ENCODE measurements at regions not wholly inside any gene's neighbourhood (a gene's known extent, or its start where the extent isn't known, plus 50 kb on each side); places are given as distances from the start of the nearest gene placed in this dataset.

DNA sequence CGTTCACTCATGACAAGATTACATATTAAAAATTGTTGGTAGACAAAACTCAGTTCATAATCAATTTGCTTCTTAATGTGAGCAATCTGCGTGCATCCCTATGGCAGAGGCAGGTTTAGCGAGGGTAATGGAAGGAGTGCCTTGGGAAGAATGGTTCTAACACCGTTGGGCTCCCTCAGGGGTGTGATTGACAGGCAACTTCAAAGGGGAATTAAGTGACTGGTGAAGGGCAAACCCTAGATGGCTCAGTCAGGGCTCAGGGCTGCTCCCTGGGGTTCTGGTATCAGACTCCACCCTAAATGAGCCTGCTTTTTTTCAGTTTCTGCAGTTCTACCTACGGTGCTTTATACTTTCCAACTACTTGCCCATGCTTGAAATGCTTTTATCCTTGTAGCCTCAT lies 419.5 kb upstream of the CELF4 start:
- no peaks in the 10 kb centered on the region for H3K4me1 ChIP-seq (ENCODE audit: control insufficient read depth, low read length)
- H3K27me3 ChIP-seq (ENCODE audit: control insufficient read depth, low read length), result no peaks in the 10 kb centered on the region
- TF ChIP-seq EZH2phosphoT487 (IDR thresholded peaks at IDR 0.05; ENCODE audit: borderline replicate concordance, low read length), result no peak
- TF ChIP-seq, protein P1, sequence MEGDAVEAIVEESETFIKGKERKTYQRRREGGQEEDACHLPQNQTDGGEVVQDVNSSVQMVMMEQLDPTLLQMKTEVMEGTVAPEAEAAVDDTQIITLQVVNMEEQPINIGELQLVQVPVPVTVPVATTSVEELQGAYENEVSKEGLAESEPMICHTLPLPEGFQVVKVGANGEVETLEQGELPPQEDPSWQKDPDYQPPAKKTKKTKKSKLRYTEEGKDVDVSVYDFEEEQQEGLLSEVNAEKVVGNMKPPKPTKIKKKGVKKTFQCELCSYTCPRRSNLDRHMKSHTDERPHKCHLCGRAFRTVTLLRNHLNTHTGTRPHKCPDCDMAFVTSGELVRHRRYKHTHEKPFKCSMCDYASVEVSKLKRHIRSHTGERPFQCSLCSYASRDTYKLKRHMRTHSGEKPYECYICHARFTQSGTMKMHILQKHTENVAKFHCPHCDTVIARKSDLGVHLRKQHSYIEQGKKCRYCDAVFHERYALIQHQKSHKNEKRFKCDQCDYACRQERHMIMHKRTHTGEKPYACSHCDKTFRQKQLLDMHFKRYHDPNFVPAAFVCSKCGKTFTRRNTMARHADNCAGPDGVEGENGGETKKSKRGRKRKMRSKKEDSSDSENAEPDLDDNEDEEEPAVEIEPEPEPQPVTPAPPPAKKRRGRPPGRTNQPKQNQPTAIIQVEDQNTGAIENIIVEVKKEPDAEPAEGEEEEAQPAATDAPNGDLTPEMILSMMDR (IDR thresholded peaks at IDR 0.05; ENCODE audit: low read depth, low read length, poor library complexity, severe bottlenecking), result no peak
- no peaks in the 10 kb centered on the region for H3K9me2 ChIP-seq (replicated peaks; ENCODE audit: control insufficient read depth, low read length)
- no peak overlapping the region for H3K4me2 ChIP-seq (ENCODE audit: low read length)
- no peaks in the 10 kb centered on the region for H3F3A ChIP-seq (ENCODE audit: control insufficient read depth, insufficient read depth)
- H3K79me2 ChIP-seq (ENCODE audit: control insufficient read depth, low read length), result no peaks in the 10 kb centered on the region
- no peak overlapping the region for H3K27ac ChIP-seq (ENCODE audit: low read depth, low read length)
- no peaks in the 10 kb centered on the region for H4K20me1 ChIP-seq (ENCODE audit: control insufficient read depth, insufficient read depth, low read depth, low read length)
- H3K9me3 ChIP-seq (ENCODE audit: control insufficient read depth, insufficient read depth, low read length), result no peaks in the 10 kb centered on the region
- H3K4me3 ChIP-seq (ENCODE audit: low read length), result no peak overlapping the region
- H3K36me3 ChIP-seq (ENCODE audit: control insufficient read depth, low read length), result no peaks in the 10 kb centered on the region

DNA sequence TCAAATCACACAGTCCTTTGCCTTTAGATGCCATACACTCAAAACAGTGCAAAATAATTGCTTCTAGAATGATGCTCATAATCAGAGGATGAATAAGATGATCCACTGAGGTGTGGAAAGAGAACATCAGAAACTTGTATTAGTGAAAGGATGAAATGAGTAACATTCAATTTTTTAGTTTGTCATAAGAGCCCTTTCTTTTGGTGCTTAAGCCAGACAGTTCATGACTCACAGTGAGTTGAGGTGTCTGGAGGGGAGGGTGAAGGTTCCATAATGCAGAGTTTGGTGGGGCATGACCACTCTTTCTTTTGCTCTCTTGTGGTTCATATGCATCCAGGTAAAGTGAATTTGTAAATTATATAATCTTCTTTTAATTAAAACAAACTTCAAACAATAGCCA lies 415.0 kb upstream of the CELF4 start:
- H3K36me3 ChIP-seq (ENCODE audit: control insufficient read depth, low read length), result no peaks in the 10 kb centered on the region
- no peaks in the 10 kb centered on the region for H4K20me1 ChIP-seq (ENCODE audit: control insufficient read depth, insufficient read depth, low read depth, low read length)
- no peaks in the 10 kb centered on the region for H3F3A ChIP-seq (ENCODE audit: control insufficient read depth, insufficient read depth)
- H3K4me3 ChIP-seq (ENCODE audit: low read length), result no peak overlapping the region
- H3K4me2 ChIP-seq (ENCODE audit: low read length), result no peak overlapping the region
- H3K9me3 ChIP-seq (ENCODE audit: control insufficient read depth, insufficient read depth, low read length), result no peaks in the 10 kb centered on the region
- no peak for TF ChIP-seq EZH2phosphoT487 (IDR thresholded peaks at IDR 0.05; ENCODE audit: borderline replicate concordance, low read length)
- TF ChIP-seq, protein P1 (IDR thresholded peaks at IDR 0.05; ENCODE audit: low read depth, low read length, poor library complexity, severe bottlenecking), result no peak
- H3K79me2 ChIP-seq (ENCODE audit: control insufficient read depth, low read length), result no peaks in the 10 kb centered on the region
- no peaks in the 10 kb centered on the region for H3K9me2 ChIP-seq (replicated peaks; ENCODE audit: control insufficient read depth, low read length)
- H3K4me1 ChIP-seq (ENCODE audit: control insufficient read depth, low read length), result no peaks in the 10 kb centered on the region
- no peak overlapping the region for H3K27ac ChIP-seq (ENCODE audit: low read depth, low read length)
- H3K27me3 ChIP-seq (ENCODE audit: control insufficient read depth, low read length), result no peaks in the 10 kb centered on the region

DNA sequence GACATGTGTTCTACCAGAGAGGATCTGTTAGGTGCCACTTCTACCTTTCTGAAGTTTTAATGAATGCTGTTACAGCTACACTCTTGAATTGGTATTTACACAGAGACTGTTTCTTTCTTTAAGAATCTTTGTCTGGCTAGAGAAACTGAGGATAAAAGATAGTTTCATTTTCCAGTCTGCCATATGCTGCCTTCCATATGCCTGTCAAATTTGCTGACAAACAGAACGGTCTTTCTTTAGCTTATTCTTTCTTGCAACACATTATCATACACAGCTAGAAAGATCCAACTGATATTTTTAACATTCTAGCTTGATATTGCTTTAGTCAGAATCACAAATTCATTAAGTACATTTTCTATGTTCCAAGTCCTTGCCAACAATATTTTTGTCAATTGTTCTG lies 409.8 kb upstream of the CELF4 start:
- Histone ChIP-seq H3K4me3 (ENCODE audit: low read length) (no peak overlapping the region), H3K27me3 (ENCODE audit: control insufficient read depth, low read length) (no peaks in the 10 kb centered on the region), H3K9me2 (replicated peaks; ENCODE audit: control insufficient read depth, low read length) (no peaks in the 10 kb centered on the region), H3K36me3 (ENCODE audit: control insufficient read depth, low read length) (no peaks in the 10 kb centered on the region), H3K27ac (ENCODE audit: low read depth, low read length) (no peak overlapping the region), H3K79me2 (ENCODE audit: control insufficient read depth, low read length) (no peaks in the 10 kb centered on the region), H3K9me3 (ENCODE audit: control insufficient read depth, insufficient read depth, low read length) (no peaks in the 10 kb centered on the region), H3K4me2 (ENCODE audit: low read length) (no peak overlapping the region), H4K20me1 (ENCODE audit: control insufficient read depth, insufficient read depth, low read depth, low read length) (no peaks in the 10 kb centered on the region), H3F3A (ENCODE audit: control insufficient read depth, insufficient read depth) (no peaks in the 10 kb centered on the region), H3K4me1 (ENCODE audit: control insufficient read depth, low read length) (no peaks in the 10 kb centered on the region)
- TF ChIP-seq, protein P1 (IDR thresholded peaks at IDR 0.05; ENCODE audit: low read depth, low read length, poor library complexity, severe bottlenecking), result no peak
- no peak for TF ChIP-seq EZH2phosphoT487 (IDR thresholded peaks at IDR 0.05; ENCODE audit: borderline replicate concordance, low read length)

DNA sequence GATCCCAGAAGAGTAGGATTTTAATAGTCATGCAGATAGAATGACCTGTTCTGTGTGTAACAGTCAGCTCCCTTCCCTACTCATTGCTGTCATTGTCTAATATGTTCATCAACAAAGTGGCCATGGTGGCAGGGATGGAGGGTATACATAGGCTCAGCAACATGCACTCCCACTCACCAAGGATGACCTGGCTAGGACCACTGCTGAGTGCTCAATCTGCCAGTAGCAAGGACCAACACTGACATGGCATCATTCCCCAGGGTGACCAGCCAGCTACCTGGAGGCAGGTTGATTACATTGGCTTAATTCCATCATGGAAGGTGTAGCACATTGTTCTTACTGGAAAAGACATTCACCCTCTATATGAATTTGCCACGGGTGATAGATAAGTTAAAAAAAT lies 401.7 kb upstream of the CELF4 start:
- H3K4me2 ChIP-seq (ENCODE audit: low read length), result no peak overlapping the region
- no peaks in the 10 kb centered on the region for H3K9me3 ChIP-seq (ENCODE audit: control insufficient read depth, insufficient read depth, low read length)
- no peak for TF ChIP-seq EZH2phosphoT487 (IDR thresholded peaks at IDR 0.05; ENCODE audit: borderline replicate concordance, low read length)
- TF ChIP-seq, protein P1 (IDR thresholded peaks at IDR 0.05; ENCODE audit: low read depth, low read length, poor library complexity, severe bottlenecking), result no peak
- H3K9me2 ChIP-seq (replicated peaks; ENCODE audit: control insufficient read depth, low read length), result no peaks in the 10 kb centered on the region
- no peaks in the 10 kb centered on the region for H4K20me1 ChIP-seq (ENCODE audit: control insufficient read depth, insufficient read depth, low read depth, low read length)
- H3K36me3 ChIP-seq (ENCODE audit: control insufficient read depth, low read length), result no peaks in the 10 kb centered on the region
- H3K4me3 ChIP-seq (ENCODE audit: low read length), result no peak overlapping the region
- no peak overlapping the region for H3K27ac ChIP-seq (ENCODE audit: low read depth, low read length)
- no peaks in the 10 kb centered on the region for H3K79me2 ChIP-seq (ENCODE audit: control insufficient read depth, low read length)
- no peaks in the 10 kb centered on the region for H3F3A ChIP-seq (ENCODE audit: control insufficient read depth, insufficient read depth)
- H3K4me1 ChIP-seq (ENCODE audit: control insufficient read depth, low read length), result no peaks in the 10 kb centered on the region
- no peaks in the 10 kb centered on the region for H3K27me3 ChIP-seq (ENCODE audit: control insufficient read depth, low read length)

Data from DOHH2 (cell line).